ENCODE measurements at regions not wholly inside any gene's neighbourhood (a gene's known extent, or its start where the extent isn't known, plus 50 kb on each side); places are given as distances from the start of the nearest gene placed in this dataset.
A peak's percentile ranks its signal among the peaks of the same experiment; 100 is the strongest.
"Not testable (repeated sequence)": the region's sequence is repeated elsewhere in the genome, so short reads cannot be mapped to it uniquely, and the experiment has no call there.

DNA sequence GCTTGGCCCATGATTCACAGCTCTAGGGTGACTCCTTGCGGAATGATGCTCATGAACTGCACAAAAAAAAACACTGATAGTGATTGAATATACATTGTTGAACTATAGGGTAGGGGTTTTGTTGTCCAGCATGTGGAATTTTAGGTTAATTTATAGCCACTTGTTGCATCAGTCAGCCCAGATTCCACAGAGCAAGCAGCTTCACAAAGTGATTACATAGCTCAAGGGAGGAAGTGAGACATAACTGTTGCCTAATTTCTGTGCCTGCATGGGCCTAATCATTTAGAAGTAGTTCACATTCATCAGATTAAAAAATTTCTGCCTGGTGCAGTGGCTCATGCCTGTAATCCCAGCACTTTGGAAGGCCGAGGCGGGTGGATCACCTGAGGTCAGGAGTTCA, 142.2 kb upstream of the ZNF722 start:
- DNase-seq (ENCODE audit: low spot score), result not testable (repeated sequence)

GRCh38 chr7:63867127-63867526, 131.5 kb upstream of the ZNF722 start:
- no peak for DNase-seq (ENCODE audit: low spot score)

- not testable (repeated sequence) for DNase-seq (ENCODE audit: low spot score)
Measured at GRCh38 chr7:63874242-63874641, 124.4 kb upstream of the ZNF722 start.

DNA sequence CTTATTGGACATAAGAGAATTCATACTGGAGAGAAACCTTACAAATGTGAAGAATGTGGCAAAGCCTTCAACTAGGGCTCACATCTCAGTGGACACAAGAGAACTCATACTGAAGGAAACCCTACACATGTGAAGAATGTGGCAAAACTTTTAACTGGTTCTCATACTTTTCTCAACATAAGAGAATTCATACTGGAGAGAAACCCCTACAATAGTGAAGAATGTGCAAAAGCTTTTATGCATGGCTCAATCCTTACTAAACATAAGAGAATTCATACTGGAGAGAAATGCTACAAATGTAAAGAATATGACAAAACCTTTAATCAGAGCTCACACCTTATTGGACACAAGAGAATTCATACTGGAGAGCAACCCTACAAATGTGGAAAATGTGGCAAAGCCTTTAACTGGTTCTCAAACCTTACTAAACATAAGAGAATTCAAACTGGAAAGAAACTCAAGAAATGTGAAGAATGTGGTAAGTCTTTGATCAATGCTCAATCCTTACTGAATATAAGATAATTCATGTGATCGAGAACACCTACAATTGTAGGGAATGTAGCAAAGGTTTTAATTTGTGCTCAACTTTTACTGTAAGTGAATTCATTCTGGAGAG, 121.8 kb upstream of the ZNF722 start:
- DNase-seq (ENCODE audit: low spot score), result no peak

DNA sequence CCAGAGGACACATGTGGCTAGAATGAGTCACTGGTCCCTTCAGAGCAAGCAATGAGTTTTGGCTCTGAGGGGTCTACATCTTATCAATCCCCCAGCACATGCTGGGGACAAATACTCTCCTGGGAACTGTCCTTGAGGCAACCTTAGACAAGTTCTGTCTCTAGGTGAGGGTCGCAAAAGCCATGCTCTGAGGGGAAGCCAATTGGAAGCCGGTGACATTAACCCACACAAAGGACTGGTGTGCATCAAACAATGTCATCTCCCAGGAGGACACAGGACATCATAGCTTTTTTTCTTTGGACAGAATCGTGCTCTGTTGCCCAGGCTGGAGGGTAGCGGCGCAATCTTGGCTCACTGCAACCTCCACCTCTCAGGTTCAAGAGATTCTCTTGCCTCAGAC, 111.6 kb upstream of the ZNF722 start:
- no peak for DNase-seq (ENCODE audit: low spot score)

DNA sequence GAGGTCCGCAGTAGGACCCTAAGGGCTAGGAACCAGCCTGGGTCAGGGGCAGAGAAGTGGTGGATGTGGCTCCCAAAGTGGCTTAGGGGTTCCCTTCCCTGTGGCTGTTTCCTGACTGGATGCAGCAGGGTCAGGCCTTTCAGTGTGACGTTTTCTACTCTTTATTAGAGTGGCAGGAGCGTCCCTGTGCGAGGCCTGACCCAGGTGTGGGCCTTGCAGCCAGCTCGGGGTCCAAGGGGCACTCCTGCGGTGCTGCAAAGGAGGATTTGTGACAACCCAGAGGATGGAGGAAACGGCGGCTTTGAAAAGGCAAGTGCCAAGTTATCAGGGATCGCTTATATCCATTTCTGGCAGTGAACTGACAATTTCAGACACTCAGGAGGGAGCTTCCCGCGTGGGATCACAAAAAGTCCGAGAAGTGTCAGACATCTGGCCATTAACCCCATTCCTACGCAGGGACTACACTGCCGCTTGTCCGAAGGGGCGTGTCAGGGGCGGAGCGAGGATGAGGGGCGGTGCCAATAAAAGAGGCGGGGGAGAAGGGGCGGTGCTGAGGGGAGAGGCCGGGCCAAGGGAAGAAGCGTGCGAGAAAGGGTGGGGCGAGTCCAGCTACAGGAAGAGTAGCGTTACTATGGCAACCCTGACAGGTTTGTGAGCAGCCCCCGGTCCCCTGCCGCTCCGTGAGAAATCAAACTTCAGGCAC, 98.8 kb upstream of the ZNF722 start:
- DNase-seq (ENCODE audit: low spot score), result peak; percentile 66

DNA sequence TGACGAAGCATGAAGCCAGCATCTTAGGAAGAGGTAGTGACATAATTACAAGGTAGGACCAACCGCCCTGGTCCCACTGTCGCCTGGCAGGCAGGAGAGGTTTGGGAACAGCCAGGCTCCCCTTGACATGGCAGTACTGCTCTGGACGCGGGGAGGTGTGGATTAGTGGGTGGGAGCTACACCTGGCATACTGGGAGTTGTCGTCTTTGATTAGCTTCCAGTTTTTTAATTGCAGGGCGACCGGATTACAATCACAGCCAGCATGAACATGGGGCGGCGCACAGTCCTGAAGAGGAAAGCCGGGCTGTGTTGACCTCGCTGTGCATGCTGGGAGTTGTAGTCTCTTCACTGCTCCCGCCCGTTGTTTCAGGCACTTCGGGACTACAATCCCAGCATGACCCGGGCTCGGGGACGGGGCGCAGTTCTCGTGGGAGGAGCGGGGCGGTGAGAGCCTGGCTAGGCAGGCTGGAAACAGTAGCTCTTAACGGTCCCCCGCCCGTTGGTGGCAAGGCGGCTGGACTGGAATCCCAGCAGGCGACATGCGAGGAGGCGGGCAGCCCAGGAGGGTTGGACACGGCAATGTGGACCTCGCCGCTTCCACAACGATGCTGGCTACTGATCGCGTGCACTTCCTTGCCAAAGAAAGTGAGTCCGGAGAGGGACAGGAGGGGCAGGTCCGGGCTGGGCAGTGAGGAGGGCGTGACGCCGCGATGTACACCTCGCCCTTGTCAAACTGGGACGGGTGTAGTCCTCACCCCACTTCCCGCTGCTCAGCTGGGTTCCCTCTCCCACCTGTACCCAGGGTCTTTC, 98.0 kb upstream of the ZNF722 start:
- DNase-seq (ENCODE audit: low spot score), result peak; percentile 80

DNA sequence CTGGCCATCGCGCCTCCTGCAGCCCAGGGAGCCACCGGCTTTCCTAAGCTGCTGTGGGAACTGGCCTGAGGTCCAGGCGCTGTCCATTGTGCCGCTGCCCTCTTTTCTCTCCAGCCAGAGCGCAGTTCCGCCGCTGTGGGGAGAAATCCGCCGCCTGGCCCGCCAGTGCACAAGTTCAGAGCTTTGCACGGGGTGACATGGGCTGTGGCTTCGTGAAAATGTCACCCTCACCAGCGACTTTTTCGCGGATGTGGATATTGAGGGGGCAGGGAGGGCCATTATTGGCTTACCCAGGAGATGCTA, 97.5 kb upstream of the ZNF722 start:
- DNase-seq (ENCODE audit: low spot score), result not testable (repeated sequence)

DNA sequence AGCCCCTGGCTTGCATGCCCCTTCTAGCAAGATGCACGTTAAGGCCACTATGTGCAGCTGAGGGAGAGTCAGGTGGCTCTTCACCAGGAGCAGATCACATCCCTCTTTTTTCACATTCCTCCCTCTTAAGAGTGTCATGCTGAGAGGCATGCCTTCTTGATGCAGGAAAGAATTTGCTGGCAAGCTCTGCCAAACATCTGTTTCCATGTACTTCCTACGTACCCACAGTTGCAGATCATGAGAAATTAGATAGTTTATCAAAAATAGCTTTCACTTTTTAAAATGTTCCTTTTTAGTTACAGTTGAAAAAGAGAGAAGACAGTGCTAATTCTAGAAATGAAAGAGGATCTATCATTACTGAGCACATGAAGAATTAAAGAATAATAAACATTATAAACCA, 79.7 kb upstream of the ZNF722 start:
- DNase-seq (ENCODE audit: low spot score), result no peak

GRCh38 chr7:63925262-63925625, 73.4 kb upstream of the ZNF722 start:
- no peak for DNase-seq (ENCODE audit: low spot score)

DNA sequence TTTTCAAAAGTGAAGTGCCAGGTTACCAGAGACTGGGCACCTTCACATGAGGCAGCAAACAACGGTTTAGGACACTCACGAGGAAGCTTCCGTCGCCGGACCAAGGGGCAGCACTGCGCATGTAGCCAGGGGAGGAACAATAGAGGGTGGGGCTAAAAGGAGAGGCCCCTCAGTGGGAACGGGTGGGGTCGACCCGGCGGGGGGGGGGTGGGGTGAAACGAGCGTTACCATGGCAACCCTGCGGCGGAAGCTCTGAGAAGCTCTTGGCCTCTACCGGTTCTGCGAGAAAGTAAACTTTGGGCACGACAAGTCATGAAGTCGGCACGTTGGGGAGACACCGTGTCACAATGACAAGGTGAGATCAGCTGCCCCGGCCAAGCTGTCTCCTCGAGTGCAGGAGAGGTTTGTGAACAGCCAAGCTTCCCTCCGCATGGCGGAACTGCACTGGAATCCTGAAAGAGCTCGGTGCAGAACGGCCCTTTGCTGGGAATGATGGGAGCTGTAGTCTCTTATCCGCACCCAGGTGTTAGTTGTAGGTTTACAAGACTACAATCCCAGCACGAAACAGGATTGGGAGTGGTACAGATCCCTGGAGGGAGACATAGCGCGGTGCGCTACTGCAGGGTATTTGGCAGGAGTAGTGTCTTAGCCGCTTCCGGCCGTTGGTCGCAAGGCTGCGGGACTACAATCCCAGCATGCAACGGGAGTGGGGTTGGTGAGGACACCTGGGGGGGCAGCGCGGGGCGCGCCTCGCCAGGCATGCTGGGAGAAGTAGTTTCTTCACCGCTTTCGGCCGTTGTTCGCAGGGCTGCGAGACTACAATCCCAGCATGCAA, 72.8 kb upstream of the ZNF722 start:
- DNase-seq (ENCODE audit: low spot score), result peak; percentile 81

DNA sequence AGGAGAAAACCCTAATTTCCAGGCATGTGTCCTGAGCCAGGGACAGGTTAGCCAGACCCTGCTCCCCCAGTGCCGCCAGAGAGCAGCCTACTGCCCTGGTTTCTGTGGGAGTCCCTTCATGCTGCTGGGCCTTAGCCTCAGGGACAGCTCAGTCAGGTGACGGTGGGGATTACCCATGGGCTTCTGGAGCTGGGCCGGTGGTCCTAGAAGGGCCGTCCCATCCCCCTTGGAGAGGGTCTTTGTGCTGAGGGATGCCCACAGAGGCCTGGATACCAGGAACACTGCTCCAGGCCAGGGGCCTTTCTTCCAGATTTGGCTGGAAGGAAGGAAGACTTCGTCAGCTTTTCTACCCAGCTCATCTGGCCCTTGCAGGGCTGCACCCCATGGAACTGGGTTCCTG, 71.4 kb upstream of the ZNF722 start:
- DNase-seq (ENCODE audit: low spot score), result no peak

GRCh38 chr7:63931057-63931600, 67.5 kb upstream of the ZNF722 start:
- no peak for DNase-seq (ENCODE audit: low spot score)

DNA sequence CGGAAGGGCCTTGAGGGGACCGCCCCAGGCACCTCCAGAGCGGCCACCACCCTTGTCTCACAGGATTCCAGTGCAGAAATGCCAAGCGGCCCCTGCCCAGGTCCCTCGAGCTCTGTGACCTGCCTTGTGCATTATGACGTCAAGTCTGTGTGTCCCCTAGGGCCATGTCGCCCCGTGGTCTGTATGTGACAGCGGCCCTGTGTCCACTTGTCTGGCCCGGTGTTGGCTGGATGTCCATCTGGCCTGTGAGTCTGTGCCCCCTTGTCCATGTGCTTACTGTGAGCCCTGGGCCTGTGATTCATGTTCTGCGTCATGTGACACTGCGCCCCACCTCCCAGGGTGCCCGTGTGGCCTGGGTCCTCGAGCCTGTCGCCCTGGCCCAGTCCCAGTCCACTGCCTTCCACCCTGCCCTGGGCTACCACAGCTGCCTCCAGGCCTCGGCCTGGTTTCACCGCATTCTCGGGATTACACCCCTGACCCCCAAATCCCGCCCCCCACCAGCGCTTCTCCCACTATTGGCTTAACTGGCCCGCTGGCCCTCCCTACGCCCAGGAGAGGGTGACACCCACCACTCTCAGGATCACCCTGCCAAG, 66.6 kb upstream of the ZNF722 start:
- no peak for DNase-seq (ENCODE audit: low spot score)

Data from CD4-positive, alpha-beta T cell treated with Interleukin-15 for 4 hours (primary cell).